ENCODE measurements at regions not wholly inside any gene's neighbourhood (a gene's known extent, or its start where the extent isn't known, plus 50 kb on each side); places are given as distances from the start of the nearest gene placed in this dataset.

- TF ChIP-seq CTCF (IDR thresholded peaks at IDR 0.05): no peak
- TF ChIP-seq EP300 (IDR thresholded peaks at IDR 0.05): no peak
These were observed 291.3 kb downstream of the REEP3 start for GRCh38 chr10:63812501-63812900.
